Fibroblast of skin of abdomen (primary cell): ENCODE measurements at regions not wholly inside any gene's neighbourhood (a gene's known extent, or its start where the extent isn't known, plus 50 kb on each side); places are given as distances from the start of the nearest gene placed in this dataset.
"Not testable (repeated sequence)": the region's sequence is repeated elsewhere in the genome, so short reads cannot be mapped to it uniquely, and the experiment has no call there.

Experiments used
- DNase-seq: peaks from one replicate; pipeline ENCODE4 v3.0.0-alpha.2; 2013

GRCh38 chr10:124324451-124324850 is 94.3 kb downstream of the OAT start:
- DNase-seq, result no peak

GRCh38 chr10:124323806-124324205 is 94.9 kb downstream of the OAT start:
- DNase-seq, result no peak

- no peak for DNase-seq
These were observed 95.5 kb downstream of the OAT start for GRCh38 chr10:124323111-124323725.

- DNase-seq, result no peak
These were observed 96.3 kb downstream of the OAT start for GRCh38 chr10:124322191-124322980.

- DNase-seq, result no peak
These were observed 97.2 kb downstream of the OAT start for GRCh38 chr10:124321433-124322089.

- no peak for DNase-seq
These were observed 97.8 kb downstream of the OAT start for GRCh38 chr10:124320778-124321432.

GRCh38 chr10:124319926-124320391 is 98.8 kb downstream of the OAT start:
- DNase-seq, result no peak

GRCh38 chr10:124319520-124319919 is 99.2 kb downstream of the OAT start:
- DNase-seq, result not testable (repeated sequence)

- no peak for DNase-seq
These were observed 99.9 kb downstream of the OAT start for GRCh38 chr10:124318811-124319210.

- DNase-seq, result no peak
These were observed 100.6 kb downstream of the OAT start for GRCh38 chr10:124318076-124318475.

GRCh38 chr10:124316326-124316725 is 102.4 kb downstream of the OAT start:
- no peak for DNase-seq

- no peak for DNase-seq
These were observed 103.0 kb downstream of the OAT start for GRCh38 chr10:124315591-124316270.

GRCh38 chr10:124313374-124313773 is 105.3 kb downstream of the OAT start:
- no peak for DNase-seq

GRCh38 chr10:124308811-124309210 is 109.9 kb downstream of the OAT start:
- no peak for DNase-seq

GRCh38 chr10:124308056-124308645 is 110.6 kb downstream of the OAT start:
- DNase-seq, result no peak

GRCh38 chr10:124307591-124307990 is 111.1 kb downstream of the OAT start:
- DNase-seq, result no peak

GRCh38 chr10:124306922-124307371 is 111.8 kb downstream of the OAT start:
- no peak for DNase-seq

- DNase-seq, result no peak
These were observed 112.2 kb downstream of the OAT start for GRCh38 chr10:124306520-124306919.

GRCh38 chr10:124305984-124306383 is 112.7 kb downstream of the OAT start:
- no peak for DNase-seq

- DNase-seq, result no peak
These were observed 113.6 kb downstream of the OAT start for GRCh38 chr10:124305131-124305530.

- DNase-seq, result no peak
These were observed 114.9 kb downstream of the OAT start for GRCh38 chr10:124303662-124304418.
